RWPE1 (cell line): ENCODE measurements at regions not wholly inside any gene's neighbourhood (a gene's known extent, or its start where the extent isn't known, plus 50 kb on each side); places are given as distances from the start of the nearest gene placed in this dataset.

Experiments
- CTCF ChIA-PET: fragments of 350-600 bp; sonication (Branson Sonifier 250); formaldehyde crosslinking; extraction: SDS; loops from one replicate; lab custom pipeline; 2021; lab: Yijun Ruan, JAX
- POLR2A ChIA-PET: fragments of 400-600 bp; formaldehyde crosslinking; extraction: SDS; loops from one replicate; lab custom pipeline; 2020; ENCODE audit warnings: antibody characterized with exemption; ENCODE audit not compliant: low non-redundant PET; lab: Yijun Ruan, JAX
- DNase-seq: peaks from one replicate; pipeline ENCODE4 v3.0.0; 2012; ENCODE audit warnings: low spot score
- H3K27ac ChIP-seq: fragments of 450-650 bp; 2 replicates; pipeline ENCODE4 v1.5.1; 2017
- CTCF ChIP-seq: fragments of 450-650 bp; conservative IDR thresholded peaks from 2 replicates; pipeline ENCODE4 v1.5.1; 2017; ENCODE audit warnings: low read depth, mild to moderate bottlenecking

- no peak for TF ChIP-seq CTCF
- no peak for DNase-seq
- ChIA-PET CTCF (no interaction called here), POLR2A (no interaction called here)
- H3K27ac ChIP-seq, result no peak overlapping the region
Observed at GRCh38 chr1:143699731-143700130, 272.1 kb downstream of the FAM72C start.

DNA sequence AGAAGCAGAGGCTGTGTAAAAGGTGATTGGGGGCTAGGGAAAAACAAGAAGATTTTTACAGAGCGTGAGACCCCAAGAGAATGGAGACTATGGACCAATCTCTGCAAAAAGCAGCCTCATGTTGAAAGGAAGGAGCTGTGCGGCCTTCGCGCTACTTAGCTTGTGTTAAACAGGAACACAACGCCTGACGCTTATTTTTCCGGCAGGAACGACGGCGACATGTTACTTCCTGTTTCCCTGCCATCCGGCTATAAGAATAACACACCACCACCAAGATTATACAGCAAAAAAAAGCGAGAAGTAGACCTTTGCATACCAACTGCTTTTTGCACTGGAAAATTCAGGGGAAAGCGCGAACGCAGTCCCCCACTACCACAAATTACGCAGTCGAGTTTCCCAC is 272.7 kb downstream of the FAM72C start:
- TF ChIP-seq CTCF, result no peak
- CTCF ChIA-PET, result interaction anchor here (0.9 kb wide), 1 partner anchor 38 kb away, joined by 3 read pairs; no protein-coding TSS in a partner anchor
- POLR2A ChIA-PET, result no interaction called here
- no peak for DNase-seq
- no peak overlapping the region for H3K27ac ChIP-seq

DNA sequence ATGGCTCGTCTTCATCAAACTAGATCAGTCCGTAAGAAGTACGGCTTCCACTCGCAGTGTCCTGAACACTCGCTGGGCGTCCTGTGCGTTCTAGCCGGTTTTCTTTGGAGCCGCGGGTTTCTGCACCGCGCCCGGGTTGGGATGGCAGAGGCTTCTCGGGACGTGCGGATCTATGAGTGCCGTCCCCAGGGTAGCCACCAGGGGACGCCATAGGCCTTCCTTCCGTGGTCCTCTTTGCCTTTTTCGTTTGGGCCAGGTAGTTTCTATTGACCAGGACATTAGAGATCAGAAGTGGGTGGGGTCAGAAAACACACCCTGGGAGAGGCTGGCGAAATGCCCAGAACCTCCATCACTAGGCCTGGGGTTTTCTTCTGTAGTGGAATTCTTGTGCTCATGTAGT is 273.8 kb downstream of the FAM72C start:
- CTCF ChIA-PET, result interaction anchor here (0.9 kb wide), 1 partner anchor 37 kb away, joined by 3 read pairs; no protein-coding TSS in a partner anchor
- DNase-seq, result peak; percentile 20
- TF ChIP-seq CTCF, result 0 out of 2 replicates have a peak, but pooled peaks have one; percentile 30
- POLR2A ChIA-PET, result no interaction called here
- H3K27ac ChIP-seq, result no peak overlapping the region

DNA sequence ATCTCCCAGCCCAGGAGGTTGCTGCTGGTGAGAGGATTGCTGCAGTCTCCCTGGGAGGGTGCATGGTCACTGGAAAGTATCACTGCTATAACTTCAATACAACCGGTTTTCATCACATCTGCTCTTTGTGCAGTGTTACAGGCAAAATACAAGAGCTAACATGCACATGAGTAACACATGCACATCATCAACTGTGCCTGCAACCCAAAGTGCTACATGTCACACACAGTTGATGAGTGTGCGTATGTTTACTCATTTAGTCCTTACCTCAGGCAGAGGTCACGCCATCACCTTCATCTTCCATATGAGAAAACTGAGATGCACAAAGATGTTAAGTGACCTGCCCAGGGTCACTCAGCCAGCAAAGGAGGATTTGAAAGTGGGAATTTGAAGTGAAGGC is 277.7 kb downstream of the FAM72C start:
- ChIA-PET POLR2A (no interaction called here), CTCF (no interaction called here)
- TF ChIP-seq CTCF, result no peak
- no peak for DNase-seq
- no peak overlapping the region for H3K27ac ChIP-seq

DNA sequence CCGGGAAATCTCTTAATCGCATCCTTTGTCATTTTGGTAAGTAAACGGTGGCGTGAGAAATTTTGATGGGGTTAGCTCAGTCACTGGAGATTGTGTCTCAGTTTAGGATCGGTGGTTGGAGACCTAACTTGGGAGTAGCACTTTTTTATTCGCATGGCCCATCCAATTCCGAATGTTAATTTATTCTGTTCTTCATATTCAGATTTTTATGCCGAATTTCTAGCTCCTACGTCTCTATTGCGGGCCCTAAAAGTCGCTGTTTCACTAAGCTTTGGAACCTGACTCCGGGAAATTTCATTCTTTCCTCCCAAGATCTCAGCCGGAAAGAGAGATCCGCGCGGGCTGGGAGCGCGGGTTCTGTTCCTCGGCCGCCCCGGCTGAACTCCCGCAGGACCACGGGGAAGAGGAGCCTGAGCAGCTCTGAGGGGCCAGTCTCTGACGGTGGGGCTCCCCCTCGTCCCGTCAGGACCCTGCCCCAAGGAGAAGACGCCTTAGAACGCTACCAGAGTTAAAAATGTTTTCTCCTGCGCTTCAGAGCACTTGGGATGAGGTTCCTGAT is 279.7 kb downstream of the FAM72C start:
- H3K27ac ChIP-seq, result no peak overlapping the region
- no peak for TF ChIP-seq CTCF
- POLR2A ChIA-PET, result no interaction called here
- no peak for DNase-seq
- CTCF ChIA-PET, result no interaction called here

- TF ChIP-seq CTCF, result no peak
- H3K27ac ChIP-seq, result no peak overlapping the region
- ChIA-PET CTCF (no interaction called here), POLR2A (no interaction called here)
- no peak for DNase-seq
Observed at GRCh38 chr1:143691400-143691891, 280.3 kb downstream of the FAM72C start.
